ENCODE measurements at regions not wholly inside any gene's neighbourhood (a gene's known extent, or its start where the extent isn't known, plus 50 kb on each side); places are given as distances from the start of the nearest gene placed in this dataset.

DNA sequence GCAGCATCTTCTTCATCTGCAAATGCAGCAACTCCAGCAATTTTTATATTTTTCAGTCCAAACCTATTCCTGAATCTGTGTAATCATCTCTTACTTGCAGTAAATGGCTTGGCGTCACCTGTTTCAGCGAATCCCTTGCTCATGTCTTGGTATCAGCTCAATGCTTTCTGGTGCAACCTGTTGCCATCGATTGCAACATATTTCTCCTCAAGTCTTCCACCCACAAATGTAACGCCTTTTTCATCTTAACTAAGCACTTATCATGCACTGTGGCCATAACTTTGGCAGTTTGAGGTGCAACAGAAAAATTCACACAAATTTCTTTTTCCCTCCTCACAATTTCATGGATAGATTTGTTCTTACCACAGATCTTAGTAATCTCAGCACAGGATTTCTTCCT is 168.3 kb downstream of the HERPUD2 start:
- TF ChIP-seq, protein P1, sequence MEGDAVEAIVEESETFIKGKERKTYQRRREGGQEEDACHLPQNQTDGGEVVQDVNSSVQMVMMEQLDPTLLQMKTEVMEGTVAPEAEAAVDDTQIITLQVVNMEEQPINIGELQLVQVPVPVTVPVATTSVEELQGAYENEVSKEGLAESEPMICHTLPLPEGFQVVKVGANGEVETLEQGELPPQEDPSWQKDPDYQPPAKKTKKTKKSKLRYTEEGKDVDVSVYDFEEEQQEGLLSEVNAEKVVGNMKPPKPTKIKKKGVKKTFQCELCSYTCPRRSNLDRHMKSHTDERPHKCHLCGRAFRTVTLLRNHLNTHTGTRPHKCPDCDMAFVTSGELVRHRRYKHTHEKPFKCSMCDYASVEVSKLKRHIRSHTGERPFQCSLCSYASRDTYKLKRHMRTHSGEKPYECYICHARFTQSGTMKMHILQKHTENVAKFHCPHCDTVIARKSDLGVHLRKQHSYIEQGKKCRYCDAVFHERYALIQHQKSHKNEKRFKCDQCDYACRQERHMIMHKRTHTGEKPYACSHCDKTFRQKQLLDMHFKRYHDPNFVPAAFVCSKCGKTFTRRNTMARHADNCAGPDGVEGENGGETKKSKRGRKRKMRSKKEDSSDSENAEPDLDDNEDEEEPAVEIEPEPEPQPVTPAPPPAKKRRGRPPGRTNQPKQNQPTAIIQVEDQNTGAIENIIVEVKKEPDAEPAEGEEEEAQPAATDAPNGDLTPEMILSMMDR (IDR thresholded peaks at IDR 0.05 in 4 of 5, conservative IDR thresholded peaks at IDR 0.05 in 1 of 5) = no peak
- TF ChIP-seq POLR2A (IDR thresholded peaks at IDR 0.05) = no peak

All from gastrocnemius medialis (tissue), 4 donors.